B cell (primary cell): ENCODE measurements at regions not wholly inside any gene's neighbourhood (a gene's known extent, or its start where the extent isn't known, plus 50 kb on each side); places are given as distances from the start of the nearest gene placed in this dataset.

Source experiments
- ATAC-seq: fragments of 200-7000 bp; cut with Tn5 transposase; one replicate; pipeline ENCODE4 v1.10.0; 2021; ENCODE audit warnings: low read depth, mild to moderate bottlenecking, moderate number of reproducible peaks, moderate library complexity
- CTCF ChIA-PET: fragments of 350-600 bp; sonication (Branson Sonifier 250); formaldehyde crosslinking; loops from one replicate; lab custom pipeline; 2021; ENCODE audit warnings: antibody characterized with exemption, inconsistent platforms; lab: Charles Lee
- POLR2A ChIA-PET: fragments of 350-600 bp; sonication (Branson Sonifier 250); formaldehyde crosslinking; loops from one replicate; lab custom pipeline; 2021; ENCODE audit warnings: antibody characterized with exemption; lab: Charles Lee
- DNase-seq: peaks from one replicate; pipeline ENCODE4 v3.0.0; 2013
- H2AFZ ChIP-seq: 2 replicates; pipeline ENCODE4 v1.6.1; 2012; ENCODE audit warnings: mild to moderate bottlenecking, low read depth, low read length; ENCODE audit not compliant: insufficient read depth, poor library complexity, severe bottlenecking
- H3K27ac ChIP-seq, 2 donors: 1 replicate in 1 of 2; 2 replicates in 1 of 2; pipeline ENCODE4 v1.5.1; 2012 to 2013; ENCODE audit warnings: low read length in 2 of 2, mild to moderate bottlenecking in 2 of 2, moderate library complexity in 1 of 2
- H3K27me3 ChIP-seq, 4 experiments: fragments of 200-600 bp in 1 of 4; sonication (generic) in 1 of 4; replicated peaks in 1 of 4; 1 replicate in 2 of 4; 2 replicates in 2 of 4; pipeline versions ENCODE4 v1.6.1 to v1.7.0; 2013 to 2016; ENCODE audit warnings: low read length in 3 of 4, mild to moderate bottlenecking in 2 of 4, mixed read lengths in 1 of 4, moderate library complexity in 1 of 4; ENCODE audit not compliant: insufficient read depth in 4 of 4, control insufficient read depth in 3 of 4; ENCODE audit errors: control extremely low read depth in 1 of 4
- H3K36me3 ChIP-seq, 2 experiments: replicated peaks in 1 of 2; 1 replicate in 1 of 2; 2 replicates in 1 of 2; pipeline versions ENCODE4 v1.6.1 to v1.7.1; 2013; ENCODE audit warnings: low read length in 1 of 2; ENCODE audit not compliant: insufficient read depth in 2 of 2, control insufficient read depth in 1 of 2; ENCODE audit errors: control extremely low read depth in 1 of 2, extremely low read depth in 1 of 2
- H3K4me1 ChIP-seq, 2 donors: fragments of 200-600 bp in 1 of 2; sonication (generic) in 1 of 2; 1 replicate in 1 of 2; 2 replicates in 1 of 2; pipeline versions ENCODE4 v1.5.1 to v1.6.1; 2013 to 2017; ENCODE audit warnings: low read length in 2 of 2; ENCODE audit not compliant: control insufficient read depth in 2 of 2, insufficient read depth in 2 of 2
- H3K4me2 ChIP-seq: replicated peaks from 2 replicates; pipeline ENCODE3; 2012; ENCODE audit warnings: mild to moderate bottlenecking, low read depth, low read length; ENCODE audit not compliant: poor library complexity, severe bottlenecking
- H3K4me3 ChIP-seq, 5 experiments: fragments of 200-600 bp in 1 of 5; sonication (generic) in 1 of 5; 1 replicate in 3 of 5; 2 replicates in 2 of 5; pipeline versions ENCODE4 v1.5.1 to v1.7.0; 2011 to 2016; ENCODE audit warnings: low read length in 4 of 5, mild to moderate bottlenecking in 4 of 5, low read depth in 2 of 5, control low read depth in 1 of 5, moderate library complexity in 1 of 5; ENCODE audit not compliant: insufficient read depth in 1 of 5; ENCODE audit errors: control extremely low read depth in 1 of 5, extremely low read depth in 1 of 5
- H3K79me2 ChIP-seq: fragments of 200-600 bp; sonication (generic); one replicate; pipeline ENCODE4 v1.6.0; 2016; ENCODE audit warnings: low read length; ENCODE audit not compliant: control insufficient read depth, insufficient read depth
- H3K9ac ChIP-seq: fragments of 200-600 bp; sonication (generic); 2 replicates; pipeline ENCODE4 v1.6.1; 2017; ENCODE audit warnings: mild to moderate bottlenecking, low read length, moderate library complexity
- H3K9me3 ChIP-seq, 3 donors: one replicate each; pipeline versions ENCODE4 v1.6.1 to v1.7.1; 2013; ENCODE audit warnings: low read length in 2 of 3; ENCODE audit not compliant: control insufficient read depth in 2 of 3, insufficient read depth in 1 of 3; ENCODE audit errors: control extremely low read depth in 1 of 3
- H4K20me1 ChIP-seq: 2 replicates; pipeline ENCODE4 v1.6.0; 2012; ENCODE audit warnings: mild to moderate bottlenecking, low read length; ENCODE audit not compliant: insufficient read depth, control insufficient read depth, poor library complexity, severe bottlenecking
- H3K27ac Mint-ChIP-seq: one replicate; pipeline ENCODE4 v1.8.0; 2021; ENCODE audit warnings: mixed read lengths
- H3K27me3 Mint-ChIP-seq: one replicate; pipeline ENCODE4 v1.8.0; 2021; ENCODE audit warnings: mixed read lengths
- H3K4me1 Mint-ChIP-seq: one replicate; pipeline ENCODE4 v1.8.0; 2021; ENCODE audit warnings: mixed read lengths
- H3K4me3 Mint-ChIP-seq: one replicate; pipeline ENCODE4 v1.8.0; 2021; ENCODE audit warnings: mixed read lengths
- H3K9me3 Mint-ChIP-seq: one replicate; pipeline ENCODE4 v1.8.0; 2022; ENCODE audit warnings: mixed read lengths; ENCODE audit not compliant: insufficient read depth
- EZH2 ChIP-seq: IDR thresholded peaks from 2 replicates; pipeline ENCODE4 v1.6.1; 2012; ENCODE audit warnings: borderline replicate concordance, low read depth, mild to moderate bottlenecking, moderate library complexity, low read length; ENCODE audit not compliant: insufficient read depth, poor library complexity, severe bottlenecking
- WGBS: methylation state at CpG from one replicate; pipeline ENCODE4 v1.1.5; 2013; ENCODE audit warnings: missing lambda C conversion rate; ENCODE audit not compliant: insufficient coverage; 5-methylcytosine and 5-hydroxymethylcytosine counted together
- intact Hi-C: fragments of 100-400 bp; cut with micrococcal nuclease; formaldehyde crosslinking; loops from one replicate; pipeline ENCODE4 v1.10.0; 2022
- TF ChIP-seq, protein P1 (sequence below): fragments of 200-600 bp; IDR thresholded peaks from one replicate; pipeline ENCODE4 v1.8.0; 2022; ENCODE audit warnings: antibody characterized with exemption, mild to moderate bottlenecking

DNA sequence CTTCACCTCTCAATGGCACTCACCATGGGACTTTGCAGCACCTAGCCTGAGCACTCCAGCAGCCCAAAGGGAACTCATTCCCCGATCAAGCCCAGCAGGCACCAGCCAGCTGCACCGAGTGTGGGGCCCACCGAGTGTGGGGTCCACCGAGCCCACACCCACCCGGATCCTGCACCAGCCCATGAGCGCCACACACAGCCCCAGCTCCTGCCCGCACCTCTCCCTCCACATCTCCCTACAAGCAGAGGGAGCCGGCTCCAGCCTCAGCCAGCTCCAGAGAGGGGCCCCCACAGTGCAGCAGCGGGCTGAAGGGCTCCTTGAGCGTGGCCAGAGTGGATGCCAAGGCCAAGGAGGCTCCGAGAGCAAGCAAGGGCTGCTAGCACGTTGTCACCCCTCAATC lies 1182.4 kb downstream of the HACE1 start:
- peaks cover 0 to 11% (median 0%) of the 10 kb centered on the region in 3 donors for H3K9me3 ChIP-seq
- no peaks in the 10 kb centered on the region for H3K79me2 ChIP-seq
- 81% methylated on average over 12 of the region's 12 CpGs for WGBS
- H3K36me3 ChIP-seq, result no peaks in the 10 kb centered on the region
- H3K27me3 Mint-ChIP-seq, result no peaks in the 10 kb centered on the region
- no peaks in the 10 kb centered on the region for H3K27me3 ChIP-seq
- no peak overlapping the region for H3K4me3 Mint-ChIP-seq
- CTCF ChIA-PET, result no interaction called here
- ATAC-seq, result no peak
- intact Hi-C loops, result no loop called here
- H3K4me2 ChIP-seq, result no peak overlapping the region
- no peak for TF ChIP-seq EZH2
- TF ChIP-seq, protein P1, sequence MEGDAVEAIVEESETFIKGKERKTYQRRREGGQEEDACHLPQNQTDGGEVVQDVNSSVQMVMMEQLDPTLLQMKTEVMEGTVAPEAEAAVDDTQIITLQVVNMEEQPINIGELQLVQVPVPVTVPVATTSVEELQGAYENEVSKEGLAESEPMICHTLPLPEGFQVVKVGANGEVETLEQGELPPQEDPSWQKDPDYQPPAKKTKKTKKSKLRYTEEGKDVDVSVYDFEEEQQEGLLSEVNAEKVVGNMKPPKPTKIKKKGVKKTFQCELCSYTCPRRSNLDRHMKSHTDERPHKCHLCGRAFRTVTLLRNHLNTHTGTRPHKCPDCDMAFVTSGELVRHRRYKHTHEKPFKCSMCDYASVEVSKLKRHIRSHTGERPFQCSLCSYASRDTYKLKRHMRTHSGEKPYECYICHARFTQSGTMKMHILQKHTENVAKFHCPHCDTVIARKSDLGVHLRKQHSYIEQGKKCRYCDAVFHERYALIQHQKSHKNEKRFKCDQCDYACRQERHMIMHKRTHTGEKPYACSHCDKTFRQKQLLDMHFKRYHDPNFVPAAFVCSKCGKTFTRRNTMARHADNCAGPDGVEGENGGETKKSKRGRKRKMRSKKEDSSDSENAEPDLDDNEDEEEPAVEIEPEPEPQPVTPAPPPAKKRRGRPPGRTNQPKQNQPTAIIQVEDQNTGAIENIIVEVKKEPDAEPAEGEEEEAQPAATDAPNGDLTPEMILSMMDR, result no peak
- H3K4me1 Mint-ChIP-seq, result no peaks in the 10 kb centered on the region
- H4K20me1 ChIP-seq, result no peaks in the 10 kb centered on the region
- no peaks in the 10 kb centered on the region for H3K9me3 Mint-ChIP-seq
- no peak overlapping the region for H3K4me3 ChIP-seq
- no peak overlapping the region for H3K27ac Mint-ChIP-seq
- no peaks in the 10 kb centered on the region for H3K4me1 ChIP-seq
- POLR2A ChIA-PET, result no interaction called here
- no peak overlapping the region for H2AFZ ChIP-seq
- no peak for DNase-seq
- H3K9ac ChIP-seq, result no peak overlapping the region
- no peak overlapping the region for H3K27ac ChIP-seq

DNA sequence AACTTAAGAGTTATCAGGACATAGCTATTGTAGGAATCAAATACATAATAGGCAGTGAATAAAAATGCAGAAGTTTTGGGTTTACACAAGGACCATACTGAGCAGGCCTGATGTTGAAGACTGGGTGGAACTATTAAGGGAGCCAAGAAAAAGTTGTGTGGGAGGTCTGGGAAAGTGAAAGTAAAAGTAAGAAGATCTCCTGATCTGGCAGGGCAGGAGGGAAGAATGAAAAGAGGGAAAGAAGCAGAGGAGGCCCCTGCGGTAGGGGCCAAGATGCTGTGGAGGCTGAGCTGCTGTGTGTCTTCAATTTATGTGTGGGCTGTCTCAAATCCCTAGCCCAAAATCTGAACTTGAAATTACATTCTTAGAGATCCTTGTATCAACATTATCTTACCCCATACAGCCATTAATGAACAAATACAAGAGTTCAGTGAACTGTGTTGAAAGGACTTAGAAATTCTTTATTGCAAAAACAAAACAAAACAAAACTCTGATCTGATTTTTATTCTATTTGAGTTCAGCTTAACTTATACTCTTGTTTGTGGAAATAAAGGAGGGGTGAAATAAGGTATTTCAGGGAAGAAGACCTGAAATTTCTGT lies 1183.8 kb downstream of the HACE1 start:
- Histone ChIP-seq H3K4me1 (no peaks in the 10 kb centered on the region), H3K9me3 (peaks cover 0 to 11% (median 0%) of the 10 kb centered on the region in 3 donors), H2AFZ (no peak overlapping the region), H3K27ac (no peak overlapping the region), H3K4me3 (no peak overlapping the region), H3K4me2 (no peak overlapping the region), H3K36me3 (no peaks in the 10 kb centered on the region), H4K20me1 (no peaks in the 10 kb centered on the region), H3K9ac (no peak overlapping the region), H3K79me2 (no peaks in the 10 kb centered on the region), H3K27me3 (no peaks in the 10 kb centered on the region)
- intact Hi-C loops, result no loop called here
- Mint-ChIP-seq H3K4me1 (no peaks in the 10 kb centered on the region), H3K27me3 (no peaks in the 10 kb centered on the region), H3K9me3 (no peaks in the 10 kb centered on the region), H3K27ac (no peak overlapping the region), H3K4me3 (no peak overlapping the region)
- TF ChIP-seq, protein P1, result no peak
- TF ChIP-seq EZH2, result no peak
- ATAC-seq (no peak), DNase-seq (no peak)
- CTCF ChIA-PET, result no interaction called here
- WGBS, result no CpG with 5 or more reads among the region's 1 CpG
- POLR2A ChIA-PET, result no interaction called here
